NCI-H345 treated with DMSO at 0.1 percent for 48 hours (cell line): ENCODE measurements at regions not wholly inside any gene's neighbourhood (a gene's known extent, or its start where the extent isn't known, plus 50 kb on each side); places are given as distances from the start of the nearest gene placed in this dataset.

ENCODE experiments used
- DNase-seq: peaks from one replicate; lab custom pipeline; 2025; ENCODE audit not compliant: unreplicated experiment; lab: John Stamatoyannopoulos, UW

DNA sequence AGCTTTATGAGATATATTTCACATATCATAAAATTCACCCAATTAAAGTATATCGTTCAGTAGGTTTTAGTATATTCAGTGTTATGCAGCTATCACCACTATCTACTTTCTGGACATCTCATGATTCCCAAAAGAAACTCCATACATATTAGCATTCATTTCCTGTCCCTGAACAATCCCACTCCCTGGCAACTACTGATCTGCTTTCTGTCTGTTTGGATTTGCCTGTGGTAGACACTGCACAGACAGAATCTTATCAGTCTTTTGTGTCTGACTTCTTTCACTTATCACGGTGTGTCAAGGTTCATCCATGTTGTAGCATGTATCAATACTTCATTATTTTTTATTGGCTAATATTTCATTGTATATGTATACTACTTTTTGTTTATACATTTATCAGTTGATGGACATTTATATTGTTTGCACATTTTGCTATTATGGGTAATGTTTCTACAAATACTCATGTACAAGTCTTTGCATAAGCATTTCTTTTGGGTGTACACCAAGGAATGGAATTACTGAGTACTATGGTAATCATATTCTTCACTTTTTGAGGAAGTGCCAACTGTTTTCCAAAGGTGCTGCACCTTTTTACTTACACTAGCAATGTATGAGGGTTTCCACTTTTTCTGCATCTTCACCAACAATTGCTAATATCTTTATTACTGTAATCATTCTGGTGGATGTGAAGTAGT is 373.9 kb downstream of the AASDHPPT start:
- DNase-seq, result no peak

DNA sequence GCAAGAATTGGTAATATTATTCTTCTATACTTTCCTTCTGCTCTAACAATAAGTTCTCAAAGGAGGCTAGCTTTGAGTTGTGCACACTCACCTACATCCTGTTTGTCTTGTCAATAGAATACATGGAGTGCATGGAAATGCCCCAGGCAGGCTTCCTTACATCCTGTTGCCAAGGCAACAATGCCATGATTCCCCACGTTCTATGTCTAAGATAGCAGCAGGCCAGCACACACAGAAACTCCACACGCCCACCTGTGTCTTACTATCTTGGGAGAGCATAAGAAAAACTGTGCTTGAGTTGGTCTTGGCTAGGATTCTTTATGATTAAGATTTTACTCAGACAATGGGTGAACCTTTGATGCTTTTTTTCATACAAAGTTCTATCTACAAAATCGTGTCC is 379.2 kb downstream of the AASDHPPT start:
- DNase-seq, result no peak

DNA sequence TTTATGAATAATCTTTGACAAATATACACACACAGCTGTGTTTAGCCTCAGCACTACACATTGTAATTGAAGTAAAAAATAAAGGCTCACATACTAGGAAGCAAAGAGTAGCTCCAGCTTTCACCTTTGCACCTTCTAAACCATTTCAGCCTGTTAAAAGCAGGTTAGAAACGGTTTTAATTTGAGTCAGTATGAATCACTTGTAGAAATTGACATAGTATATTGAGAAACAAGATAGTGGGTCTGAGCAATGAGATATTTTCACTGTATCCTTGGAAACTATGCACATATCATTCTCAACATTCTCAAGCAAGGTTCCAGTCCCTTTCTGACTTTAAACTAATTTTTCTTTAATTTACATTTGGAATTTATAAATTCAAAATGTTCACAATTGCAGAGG is 380.3 kb downstream of the AASDHPPT start:
- DNase-seq, result no peak

DNA sequence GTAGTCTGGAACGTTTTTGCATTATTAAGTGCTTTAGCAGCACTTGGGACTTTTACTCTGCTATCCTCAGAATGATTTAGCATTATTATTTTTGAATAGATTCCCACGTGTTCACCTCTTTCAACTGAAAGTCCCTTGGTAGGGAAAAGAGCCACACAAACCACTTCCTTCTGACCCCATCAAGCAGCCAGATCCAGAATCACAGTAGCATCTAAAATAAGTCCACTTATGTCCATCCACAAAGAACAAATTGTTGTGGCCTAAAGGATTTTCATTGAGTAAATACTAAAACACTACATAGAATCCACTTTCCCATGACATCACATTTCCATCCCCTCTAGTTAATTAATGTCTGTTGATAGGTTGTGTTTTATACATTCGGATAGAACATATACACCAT is 381.7 kb downstream of the AASDHPPT start:
- no peak for DNase-seq

DNA sequence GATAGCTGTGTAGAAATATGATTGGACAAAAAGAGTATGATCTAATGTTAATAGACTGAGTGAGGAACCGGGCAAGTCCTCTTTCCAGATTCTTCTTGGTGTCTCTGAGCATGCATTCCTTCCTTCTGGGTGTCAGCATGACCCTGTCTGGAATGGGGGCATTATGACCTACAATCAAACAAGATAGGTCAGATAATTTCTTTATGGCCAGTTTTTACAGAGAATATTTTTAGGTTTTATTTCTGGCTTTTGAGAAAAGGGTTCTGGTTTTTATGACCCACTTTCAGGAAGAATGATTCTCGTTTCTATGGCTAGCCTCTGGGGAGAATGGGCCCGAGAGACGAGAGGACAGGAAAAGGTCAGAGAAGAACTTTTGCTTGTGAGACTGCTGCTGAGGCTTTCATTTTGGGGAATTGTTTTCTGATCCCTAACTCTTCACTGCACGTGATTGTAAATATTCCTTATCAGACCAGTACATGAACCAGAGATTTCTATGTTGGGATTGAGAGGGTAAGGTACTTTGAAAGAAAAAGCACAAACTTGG is 383.8 kb downstream of the AASDHPPT start:
- DNase-seq, result no peak

DNA sequence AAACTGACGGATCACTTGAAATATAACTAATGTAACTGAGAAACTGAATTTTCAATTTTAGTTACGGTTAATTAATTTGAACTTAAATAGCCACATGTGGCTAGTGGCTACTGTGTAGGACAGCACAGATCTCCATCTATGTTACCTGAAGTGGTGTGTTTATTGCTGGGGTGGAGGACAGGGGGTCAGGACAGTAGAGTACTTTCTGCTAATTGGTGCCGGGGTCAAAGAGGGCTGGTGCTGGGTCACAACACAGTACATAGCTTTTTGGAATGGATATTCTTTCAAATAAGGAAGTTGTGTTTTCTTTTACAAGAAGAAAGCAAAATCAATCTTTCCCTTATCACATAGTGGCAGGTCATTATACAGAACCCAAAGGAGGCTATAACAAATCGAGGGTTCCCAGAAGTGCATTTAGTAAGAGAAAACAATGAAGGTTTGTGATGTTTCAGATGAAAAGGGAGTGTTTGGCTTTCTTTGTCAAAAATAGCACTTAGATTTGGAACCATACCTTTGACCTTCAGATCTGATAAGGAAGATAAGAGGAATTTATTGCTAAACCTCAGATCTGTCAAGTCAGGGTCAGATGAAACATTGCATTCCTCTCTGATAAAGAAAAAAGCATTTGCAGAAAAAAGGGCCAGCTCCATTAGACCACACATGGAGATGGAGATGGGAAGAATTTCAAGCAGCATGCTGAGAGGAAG is 384.5 kb downstream of the AASDHPPT start:
- DNase-seq, result no peak

DNA sequence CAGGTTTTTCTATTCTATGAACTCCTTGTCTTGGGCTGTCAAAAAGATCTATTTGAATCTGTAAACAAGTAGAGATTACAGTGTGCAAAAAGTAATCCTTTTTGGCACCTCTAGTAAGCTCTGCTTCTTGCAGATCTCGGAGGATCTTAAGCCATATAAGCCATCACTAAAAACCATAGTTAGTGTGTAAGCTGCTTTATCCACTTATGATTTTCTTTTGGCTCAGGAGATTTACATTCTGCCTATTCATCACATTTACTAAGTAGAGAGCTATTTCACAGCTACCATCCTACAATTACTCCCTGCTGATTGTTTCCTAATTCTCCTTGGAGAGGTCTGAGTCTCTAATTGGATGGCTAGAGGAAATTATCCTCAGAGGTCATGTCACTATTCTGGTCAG is 385.7 kb downstream of the AASDHPPT start:
- no peak for DNase-seq

DNA sequence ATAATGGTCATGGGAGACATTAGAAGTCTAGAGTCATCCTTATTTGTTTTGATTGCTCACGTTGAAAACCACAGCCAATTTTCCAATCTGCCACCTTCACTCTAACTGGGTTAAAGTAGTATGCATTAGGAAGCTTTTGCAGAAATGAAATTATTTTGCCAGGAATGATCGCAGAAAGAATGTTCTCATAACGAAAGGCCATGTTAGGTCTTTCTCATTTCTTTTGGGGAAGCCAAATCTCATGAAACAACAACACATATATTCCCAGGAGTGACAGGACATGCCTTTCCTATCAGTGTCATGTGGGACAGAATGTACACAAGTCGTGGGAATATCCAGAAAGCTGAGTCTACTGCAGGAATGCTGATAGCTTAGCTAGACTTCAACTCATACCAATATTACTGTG is 386.3 kb downstream of the AASDHPPT start:
- DNase-seq, result no peak

DNA sequence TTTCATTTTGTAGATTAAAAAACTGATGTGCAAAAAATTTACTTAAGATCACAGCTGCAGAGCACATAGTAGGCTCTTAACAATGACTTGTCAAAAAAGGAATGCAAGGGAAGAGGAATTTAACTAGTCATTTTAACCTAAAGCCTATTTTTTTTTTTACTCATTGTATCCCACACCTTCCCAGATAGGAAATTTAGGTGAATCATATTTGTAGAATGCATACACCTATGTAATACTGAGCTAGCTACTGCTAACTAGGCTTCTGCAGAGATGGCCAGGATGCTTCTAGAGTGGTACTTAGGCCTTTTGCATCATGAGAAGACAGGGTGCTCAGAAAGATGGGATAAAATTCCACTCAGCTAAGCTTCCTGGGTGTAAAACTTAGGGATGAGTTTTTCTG is 387.3 kb downstream of the AASDHPPT start:
- no peak for DNase-seq

DNA sequence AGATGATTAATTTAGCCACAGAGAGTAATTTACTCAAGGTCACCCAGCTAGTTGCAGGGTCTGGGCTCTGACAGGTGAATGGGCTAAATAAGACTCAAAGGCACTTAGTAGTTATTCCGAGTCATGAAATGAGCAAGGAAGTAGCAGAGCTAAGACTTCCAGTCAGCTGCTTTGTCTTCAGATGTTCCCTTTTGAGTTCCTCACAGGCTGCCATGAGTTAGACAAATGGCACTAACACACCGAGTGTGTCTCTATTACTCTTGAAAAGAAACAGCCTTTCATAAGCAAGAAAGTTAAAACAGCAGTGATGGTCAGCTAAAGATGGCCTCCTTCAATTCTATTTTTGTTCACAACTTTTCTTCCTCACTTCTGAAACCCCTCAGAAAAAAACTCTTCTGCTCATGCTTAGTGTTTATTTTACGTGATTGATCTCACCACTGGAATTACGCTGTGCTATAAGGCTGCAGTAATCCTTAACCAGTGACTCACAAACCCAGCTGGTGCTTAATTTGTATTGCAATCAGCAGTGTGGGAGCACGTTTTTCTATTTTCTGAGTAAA is 389.1 kb downstream of the AASDHPPT start:
- no peak for DNase-seq

DNA sequence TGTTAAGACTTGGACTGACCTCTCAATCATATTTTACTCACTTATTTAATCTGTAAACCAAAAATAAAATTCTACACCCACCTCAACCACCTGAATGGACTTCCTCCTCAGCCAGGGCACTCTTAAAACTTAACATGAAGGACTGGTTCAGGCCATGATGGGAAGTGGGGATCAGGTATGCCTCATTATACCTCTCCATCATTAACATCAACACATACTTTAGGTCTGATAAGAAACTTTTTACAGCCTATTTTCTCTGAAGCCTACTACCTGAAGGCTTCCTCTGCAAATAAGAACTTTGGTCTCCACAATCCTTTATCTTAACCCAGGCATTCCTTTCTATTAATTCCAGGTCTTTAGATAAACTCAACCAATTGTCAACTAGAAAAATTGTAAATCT is 390.0 kb downstream of the AASDHPPT start:
- DNase-seq, result no peak

DNA sequence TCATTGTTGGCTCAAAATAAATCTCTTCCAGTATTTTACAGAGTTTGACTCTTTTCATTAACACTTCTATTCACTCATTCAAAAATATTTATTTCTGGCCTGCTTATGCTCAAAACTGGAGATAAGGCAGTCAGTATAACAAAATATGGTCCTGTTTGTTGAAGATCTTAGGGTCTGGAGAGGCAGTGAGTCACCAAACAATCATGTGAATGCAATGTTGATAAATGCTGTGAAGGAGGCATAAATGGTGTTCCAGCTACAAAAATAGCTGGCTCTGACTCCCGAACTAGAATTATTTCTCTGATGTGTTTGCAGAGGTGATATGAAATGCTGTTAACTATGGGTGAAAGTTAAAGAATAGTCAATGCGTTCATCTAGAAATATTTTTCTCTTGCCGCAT is 390.6 kb downstream of the AASDHPPT start:
- DNase-seq, result no peak

DNA sequence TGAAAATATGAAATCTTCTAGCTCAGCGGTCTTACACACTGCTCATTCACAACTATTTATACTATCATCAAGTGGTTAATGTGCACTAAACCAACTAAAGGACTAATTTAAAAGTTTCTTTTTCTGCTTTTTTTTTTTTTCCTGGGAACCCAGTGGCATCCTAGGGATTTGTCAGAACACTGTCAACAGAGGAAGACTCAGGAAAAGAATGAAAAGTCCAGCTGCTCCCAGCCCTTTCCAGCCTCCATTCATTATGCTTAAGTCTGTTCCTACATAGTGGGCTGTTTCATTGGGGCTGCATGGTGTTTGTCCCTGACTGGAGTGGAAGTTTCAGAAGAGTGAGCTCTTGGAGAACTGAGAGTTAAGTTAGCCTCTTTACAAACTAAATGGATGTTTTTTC is 391.1 kb downstream of the AASDHPPT start:
- no peak for DNase-seq

DNA sequence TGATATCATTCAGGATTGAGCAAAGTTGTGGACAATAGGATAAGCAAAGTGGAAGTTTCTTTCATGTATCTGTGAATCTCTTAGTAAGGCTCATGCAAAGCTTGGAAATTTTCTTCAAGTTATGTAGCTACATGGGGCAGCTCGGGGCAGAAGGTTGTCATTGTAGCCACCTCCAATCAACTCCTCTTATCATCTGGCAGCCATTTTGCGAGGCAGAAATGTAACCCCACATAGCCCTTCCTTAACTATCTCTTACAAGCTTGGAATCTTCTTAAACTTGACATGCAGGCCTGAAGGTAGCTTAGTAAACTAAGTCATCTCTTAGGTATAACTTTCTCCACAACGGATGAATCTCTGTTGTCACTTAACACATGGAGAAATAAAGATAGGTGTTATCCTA is 392.8 kb downstream of the AASDHPPT start:
- no peak for DNase-seq

DNA sequence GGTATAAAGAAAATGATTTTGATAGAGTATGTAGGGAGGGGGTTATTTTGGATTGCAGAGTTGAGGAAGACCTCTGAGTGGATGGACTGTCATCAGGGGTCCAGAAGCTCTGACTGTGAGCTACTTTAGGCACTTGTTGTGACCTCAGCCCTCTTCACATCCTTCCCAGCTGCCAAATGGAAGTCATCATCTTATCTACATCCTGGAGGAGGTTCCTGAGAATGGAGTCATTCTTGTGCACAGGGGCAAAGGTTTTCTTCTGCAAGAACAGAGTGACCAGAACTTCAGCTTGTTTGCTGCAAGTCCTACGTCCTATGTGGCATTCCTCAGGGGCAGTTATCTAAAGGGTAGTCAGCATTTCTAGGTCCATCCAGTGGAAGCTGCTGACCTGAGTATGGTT is 393.8 kb downstream of the AASDHPPT start:
- DNase-seq, result no peak

DNA sequence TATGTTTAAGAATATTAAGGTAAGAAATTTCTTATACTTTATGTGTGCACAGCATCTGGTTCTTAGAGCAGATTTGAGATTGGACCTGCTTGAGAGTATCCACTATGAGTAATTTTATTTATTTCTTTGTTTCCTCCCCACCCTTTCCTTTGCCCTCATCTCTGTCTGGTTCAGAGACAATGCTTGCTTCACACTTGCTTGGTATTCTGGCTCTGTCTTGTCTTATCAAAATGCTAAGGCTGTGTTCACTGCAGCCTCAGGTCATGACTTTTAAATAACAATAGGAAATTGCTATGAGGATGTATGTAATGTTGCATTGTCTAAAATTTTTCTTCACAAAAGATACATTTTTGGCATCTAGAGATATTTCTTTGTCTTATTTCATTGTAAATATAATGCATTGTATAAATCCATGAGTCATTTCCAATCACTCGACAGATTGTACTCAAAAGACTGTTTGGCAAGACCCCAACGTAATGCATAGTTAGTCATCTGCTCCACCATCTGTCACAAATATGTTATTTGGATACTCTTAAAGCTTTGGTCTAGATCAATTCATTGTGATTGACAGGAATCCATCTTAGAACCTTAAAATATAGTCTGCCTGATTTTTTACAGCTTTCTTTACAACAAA is 395.7 kb downstream of the AASDHPPT start:
- DNase-seq, result no peak

DNA sequence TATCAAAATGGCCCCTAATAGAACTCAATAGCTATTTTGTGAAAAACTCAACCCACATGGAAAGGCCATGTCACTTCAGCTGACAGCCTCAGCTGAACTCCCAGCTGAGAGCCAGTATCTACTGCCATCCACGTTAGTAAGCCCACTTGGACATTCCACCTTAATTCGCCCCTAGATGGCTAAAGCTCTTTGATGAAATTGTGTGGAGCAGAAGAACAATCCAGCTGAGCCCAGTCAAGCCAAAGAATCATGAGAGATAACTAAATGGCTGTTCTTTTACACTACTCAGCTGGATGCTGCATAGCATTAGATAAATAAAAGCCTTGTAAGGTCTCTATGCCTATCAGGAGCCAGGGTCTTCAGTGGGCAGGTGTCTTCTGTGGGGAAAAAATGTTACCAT is 396.8 kb downstream of the AASDHPPT start:
- DNase-seq, result no peak

DNA sequence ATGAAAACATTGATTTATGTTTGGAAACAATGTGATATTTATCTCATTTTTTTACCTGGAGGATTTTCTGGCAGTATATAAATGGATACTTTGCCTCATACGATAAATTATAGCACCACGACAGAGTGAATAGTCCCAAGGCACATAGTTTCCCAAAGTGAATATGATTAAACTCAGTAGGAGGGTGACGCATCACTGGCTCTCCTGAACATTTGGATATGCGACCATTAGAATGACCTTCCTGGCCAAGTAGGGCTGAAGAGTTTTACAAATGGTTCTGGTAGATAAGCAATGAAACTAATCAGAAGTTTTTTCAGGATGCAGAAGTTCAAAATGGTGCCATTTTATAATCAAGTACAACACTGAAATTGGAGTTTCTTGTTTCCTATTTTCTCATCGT is 397.7 kb downstream of the AASDHPPT start:
- DNase-seq, result no peak

DNA sequence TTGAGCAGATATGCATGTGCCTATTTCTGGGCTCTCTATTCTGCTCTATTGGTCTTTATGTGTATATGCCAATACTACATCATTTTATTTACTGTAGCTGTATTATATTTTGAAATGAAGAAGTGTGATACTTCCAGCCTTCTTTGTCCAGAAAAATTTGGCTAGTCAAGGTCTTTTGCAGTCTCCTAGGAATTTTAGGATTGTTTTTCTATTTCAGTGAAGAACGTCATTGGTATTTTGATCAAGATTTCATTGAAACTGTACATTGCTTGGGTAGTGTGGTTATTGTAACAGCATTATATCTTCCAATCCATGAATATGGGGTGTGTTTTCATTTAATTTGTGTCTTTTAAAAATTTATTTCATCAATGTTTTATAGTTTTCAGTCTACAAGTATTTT is 400.3 kb downstream of the AASDHPPT start:
- no peak for DNase-seq

DNA sequence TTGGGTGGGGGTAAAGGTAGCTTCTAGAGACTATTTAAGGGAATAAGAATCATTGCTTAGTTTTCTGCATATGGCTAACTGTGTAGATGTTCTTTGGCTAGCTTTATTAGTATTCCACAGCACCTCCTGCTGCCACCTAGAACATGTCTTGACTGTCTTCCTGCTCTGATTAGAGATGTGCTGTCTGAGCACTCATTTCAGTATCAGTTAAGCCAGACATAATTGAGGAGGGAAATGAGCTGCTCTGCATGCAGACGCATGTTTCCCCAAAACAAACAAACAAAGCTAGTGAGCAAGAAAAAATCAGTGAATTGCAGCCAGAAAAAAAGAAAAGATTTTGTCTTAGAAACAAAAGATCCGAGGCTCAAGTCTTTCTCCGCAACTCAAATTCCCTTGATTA is 402.2 kb downstream of the AASDHPPT start:
- DNase-seq, result no peak

DNA sequence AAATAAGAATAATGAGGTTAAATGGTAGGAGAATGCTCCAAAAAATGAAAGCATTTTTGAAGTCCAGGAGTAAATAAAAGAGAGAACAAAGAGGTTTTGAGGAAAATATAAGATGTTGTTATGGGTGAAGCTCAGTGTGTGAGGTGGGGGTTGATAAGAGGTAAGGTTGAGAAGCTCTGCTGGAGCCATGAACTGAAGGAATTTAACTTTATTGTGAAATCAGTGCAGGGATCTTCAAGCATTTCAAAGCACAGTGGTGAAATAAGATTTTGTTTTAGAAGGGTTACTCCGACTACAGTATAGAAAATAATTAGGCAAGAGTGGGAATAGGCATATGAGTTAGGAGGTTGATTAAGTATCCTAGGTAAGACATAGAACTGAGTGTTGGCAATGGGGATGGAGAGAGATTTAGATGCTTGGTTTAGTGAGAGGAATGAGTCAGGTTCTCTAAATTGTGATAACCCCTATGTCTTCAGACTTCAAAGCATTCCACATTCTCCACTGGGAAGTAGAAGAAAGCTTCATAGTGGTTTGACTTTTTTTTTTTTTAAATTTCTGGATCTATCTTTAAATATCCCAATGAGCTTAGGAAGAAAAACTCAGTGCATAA is 403.2 kb downstream of the AASDHPPT start:
- no peak for DNase-seq
